ENCODE measurements at regions not wholly inside any gene's neighbourhood (a gene's known extent, or its start where the extent isn't known, plus 50 kb on each side); places are given as distances from the start of the nearest gene placed in this dataset.

- TF ChIP-seq REST (IDR thresholded peaks at IDR 0.05; ENCODE audit: low read depth) (no peak), RAD21 (IDR thresholded peaks at IDR 0.05; ENCODE audit: low read depth) (no peak)
Observed at GRCh38 chr14:22210026-22210425, 379.0 kb downstream of the DAD1 start.
